ENCODE measurements at regions not wholly inside any gene's neighbourhood (a gene's known extent, or its start where the extent isn't known, plus 50 kb on each side); places are given as distances from the start of the nearest gene placed in this dataset.
"Not testable (repeated sequence)": the region's sequence is repeated elsewhere in the genome, so short reads cannot be mapped to it uniquely, and the experiment has no call there.

GRCh38 chr5:119928974-119929373, 299.6 kb downstream of the FAM170A start:
- no peak for DNase-seq (ENCODE audit: low read depth in 1 of 2, low spot score in 1 of 2)
- TF ChIP-seq JUND (IDR thresholded peaks at IDR 0.05; ENCODE audit: low read depth) = no peak
- in situ Hi-C loops (cut with HindIII; ENCODE audit: low pct_unique_long_range_greater_than_20kb, low sequenced_read_pairs) = no loop called here

GRCh38 chr5:119930490-119930889, 301.1 kb downstream of the FAM170A start:
- no peak for DNase-seq (ENCODE audit: low read depth in 1 of 2, low spot score in 1 of 2)
- in situ Hi-C loops (cut with HindIII; ENCODE audit: low pct_unique_long_range_greater_than_20kb, low sequenced_read_pairs) = no loop called here
- TF ChIP-seq JUND (IDR thresholded peaks at IDR 0.05; ENCODE audit: low read depth) = no peak

- in situ Hi-C loops (cut with HindIII; ENCODE audit: low pct_unique_long_range_greater_than_20kb, low sequenced_read_pairs) = no loop called here
- peak in 1 of 2 experiments; percentile 46 for DNase-seq (ENCODE audit: low read depth in 1 of 2, low spot score in 1 of 2)
- no peak for TF ChIP-seq JUND (IDR thresholded peaks at IDR 0.05; ENCODE audit: low read depth)
Observed at GRCh38 chr5:119943148-119943547, 313.8 kb downstream of the FAM170A start.

GRCh38 chr5:119945691-119946090, 316.3 kb downstream of the FAM170A start:
- TF ChIP-seq JUND (IDR thresholded peaks at IDR 0.05; ENCODE audit: low read depth) = no peak
- in situ Hi-C loops (cut with HindIII; ENCODE audit: low pct_unique_long_range_greater_than_20kb, low sequenced_read_pairs) = no loop called here
- DNase-seq (ENCODE audit: low read depth in 1 of 2, low spot score in 1 of 2) = no peak

- no peak for TF ChIP-seq JUND (IDR thresholded peaks at IDR 0.05; ENCODE audit: low read depth)
- DNase-seq (ENCODE audit: low read depth in 1 of 2, low spot score in 1 of 2) = no peak
- in situ Hi-C loops (cut with HindIII; ENCODE audit: low pct_unique_long_range_greater_than_20kb, low sequenced_read_pairs) = no loop called here
Observed at GRCh38 chr5:119948162-119948561, 318.8 kb downstream of the FAM170A start.

GRCh38 chr5:119949426-119949999, 320.2 kb downstream of the FAM170A start:
- no peak for DNase-seq (ENCODE audit: low read depth in 1 of 2, low spot score in 1 of 2)
- TF ChIP-seq JUND (IDR thresholded peaks at IDR 0.05; ENCODE audit: low read depth) = no peak
- in situ Hi-C loops (cut with HindIII; ENCODE audit: low pct_unique_long_range_greater_than_20kb, low sequenced_read_pairs) = no loop called here

- peak in 1 of 2 experiments; percentile 71 for DNase-seq (ENCODE audit: low read depth in 1 of 2, low spot score in 1 of 2)
- in situ Hi-C loops (cut with HindIII; ENCODE audit: low pct_unique_long_range_greater_than_20kb, low sequenced_read_pairs) = no loop called here
- no peak for TF ChIP-seq JUND (IDR thresholded peaks at IDR 0.05; ENCODE audit: low read depth)
Observed at GRCh38 chr5:119951330-119951934, 322.1 kb downstream of the FAM170A start.

- no peak for TF ChIP-seq JUND (IDR thresholded peaks at IDR 0.05; ENCODE audit: low read depth)
- no peak for DNase-seq (ENCODE audit: low read depth in 1 of 2, low spot score in 1 of 2)
- in situ Hi-C loops (cut with HindIII; ENCODE audit: low pct_unique_long_range_greater_than_20kb, low sequenced_read_pairs) = no loop called here
Observed at GRCh38 chr5:119953474-119953873, 324.1 kb downstream of the FAM170A start.

- no peak for TF ChIP-seq JUND (IDR thresholded peaks at IDR 0.05; ENCODE audit: low read depth)
- no peak for DNase-seq (ENCODE audit: low read depth in 1 of 2, low spot score in 1 of 2)
- in situ Hi-C loops (cut with HindIII; ENCODE audit: low pct_unique_long_range_greater_than_20kb, low sequenced_read_pairs) = no loop called here
Observed at GRCh38 chr5:119954106-119954505, 324.7 kb downstream of the FAM170A start.

GRCh38 chr5:119961993-119962392, 332.6 kb downstream of the FAM170A start:
- in situ Hi-C loops (cut with HindIII; ENCODE audit: low pct_unique_long_range_greater_than_20kb, low sequenced_read_pairs) = no loop called here
- no peak for DNase-seq (ENCODE audit: low read depth in 1 of 2, low spot score in 1 of 2)
- TF ChIP-seq JUND (IDR thresholded peaks at IDR 0.05; ENCODE audit: low read depth) = no peak

GRCh38 chr5:119966028-119966427, 336.7 kb downstream of the FAM170A start:
- in situ Hi-C loops (cut with HindIII; ENCODE audit: low pct_unique_long_range_greater_than_20kb, low sequenced_read_pairs) = no loop called here
- TF ChIP-seq JUND (IDR thresholded peaks at IDR 0.05; ENCODE audit: low read depth) = no peak
- DNase-seq (ENCODE audit: low read depth in 1 of 2, low spot score in 1 of 2) = no peak

GRCh38 chr5:119968690-119969089, 339.3 kb downstream of the FAM170A start:
- no peak for TF ChIP-seq JUND (IDR thresholded peaks at IDR 0.05; ENCODE audit: low read depth)
- DNase-seq (ENCODE audit: low read depth in 1 of 2, low spot score in 1 of 2) = no peak
- in situ Hi-C loops (cut with HindIII; ENCODE audit: low pct_unique_long_range_greater_than_20kb, low sequenced_read_pairs) = no loop called here

GRCh38 chr5:119987077-119987476, 357.7 kb downstream of the FAM170A start:
- DNase-seq (ENCODE audit: low read depth in 1 of 2, low spot score in 1 of 2) = peak in 1 of 2 experiments; percentile 66
- in situ Hi-C loops (cut with HindIII; ENCODE audit: low pct_unique_long_range_greater_than_20kb, low sequenced_read_pairs) = not testable (repeated sequence)

GRCh38 chr5:119991625-119992024, 362.3 kb downstream of the FAM170A start:
- no peak for DNase-seq (ENCODE audit: low read depth in 1 of 2, low spot score in 1 of 2)
- no peak for TF ChIP-seq JUND (IDR thresholded peaks at IDR 0.05; ENCODE audit: low read depth)
- in situ Hi-C loops (cut with HindIII; ENCODE audit: low pct_unique_long_range_greater_than_20kb, low sequenced_read_pairs) = no loop called here
